SIG-M5 treated with dmso at 0.1 percent for 504 hours (cell line): ENCODE measurements at regions not wholly inside any gene's neighbourhood (a gene's known extent, or its start where the extent isn't known, plus 50 kb on each side); places are given as distances from the start of the nearest gene placed in this dataset.
"Not testable (repeated sequence)": the region's sequence is repeated elsewhere in the genome, so short reads cannot be mapped to it uniquely, and the experiment has no call there.

ENCODE experiments used
- DNase-seq: peaks from one replicate; lab custom pipeline; 2025; ENCODE audit not compliant: unreplicated experiment; lab: John Stamatoyannopoulos, UW

GRCh38 chr12:61934564-61934963, 325.6 kb upstream of the USP15 start:
- DNase-seq = no peak

DNA sequence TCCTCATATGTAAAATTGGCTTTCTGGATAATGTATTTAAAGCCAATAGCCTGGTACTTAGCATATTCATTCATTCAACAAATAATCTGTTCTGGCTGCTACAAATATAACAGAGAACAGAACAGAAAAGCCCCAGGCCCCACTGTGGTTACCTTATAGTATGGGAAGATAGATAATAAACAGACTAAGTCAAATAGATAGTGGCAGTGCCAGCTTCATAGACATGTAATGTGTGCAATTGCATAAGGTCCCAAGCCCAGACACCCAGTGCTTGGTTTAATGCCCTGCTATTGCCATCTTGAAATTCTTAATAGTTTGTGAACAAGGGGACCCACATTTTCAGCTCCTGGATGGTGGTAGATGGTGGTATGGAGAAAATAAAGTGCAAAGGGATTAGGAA, 320.2 kb upstream of the USP15 start:
- no peak for DNase-seq

- no peak for DNase-seq
Observed at GRCh38 chr12:61956545-61956944, 303.7 kb upstream of the USP15 start.

DNA sequence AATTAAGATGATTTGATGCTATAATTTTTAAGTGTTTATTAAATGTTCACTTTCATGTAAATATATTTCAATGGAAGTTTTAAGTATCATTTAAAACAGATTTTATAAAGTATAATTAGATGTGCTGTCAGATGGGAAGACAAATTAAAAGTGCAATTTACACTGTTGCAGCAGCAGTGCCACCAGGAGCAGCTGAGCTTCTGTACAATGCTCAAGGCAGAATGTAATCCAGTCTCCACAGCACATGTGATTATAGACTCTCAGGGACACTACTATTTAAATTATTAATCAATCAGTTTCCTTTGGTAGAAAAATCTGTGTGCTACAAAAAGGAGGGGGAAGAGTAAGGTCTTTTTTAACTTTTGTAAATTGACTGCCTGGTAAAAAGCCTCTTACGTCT, 285.7 kb upstream of the USP15 start:
- no peak for DNase-seq

DNA sequence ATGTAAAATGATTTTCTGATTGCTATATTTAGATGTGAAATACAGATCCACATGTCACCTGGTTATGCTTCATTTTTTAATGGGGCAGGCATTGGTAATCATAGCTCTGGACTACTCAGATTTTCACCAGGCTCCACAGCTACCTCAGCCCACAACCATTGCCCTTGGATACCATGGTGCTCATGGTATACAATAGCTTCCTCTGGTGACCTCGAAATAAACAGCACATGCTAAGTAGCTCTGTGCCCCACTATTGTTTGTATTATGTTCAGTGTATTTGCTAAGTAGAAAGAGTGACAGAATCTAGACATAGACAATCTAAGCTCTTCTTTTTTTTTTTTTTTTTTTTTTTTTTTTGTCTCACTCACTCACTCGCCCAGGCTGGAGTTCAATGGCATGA, 274.4 kb upstream of the USP15 start:
- DNase-seq = no peak

GRCh38 chr12:61987173-61987572, 273.0 kb upstream of the USP15 start:
- DNase-seq = no peak

GRCh38 chr12:61991661-61992060, 268.5 kb upstream of the USP15 start:
- no peak for DNase-seq

GRCh38 chr12:61993734-61994345, 266.4 kb upstream of the USP15 start:
- peak; percentile 72 for DNase-seq

- no peak for DNase-seq
Observed at GRCh38 chr12:61996717-61997116, 263.5 kb upstream of the USP15 start.

DNA sequence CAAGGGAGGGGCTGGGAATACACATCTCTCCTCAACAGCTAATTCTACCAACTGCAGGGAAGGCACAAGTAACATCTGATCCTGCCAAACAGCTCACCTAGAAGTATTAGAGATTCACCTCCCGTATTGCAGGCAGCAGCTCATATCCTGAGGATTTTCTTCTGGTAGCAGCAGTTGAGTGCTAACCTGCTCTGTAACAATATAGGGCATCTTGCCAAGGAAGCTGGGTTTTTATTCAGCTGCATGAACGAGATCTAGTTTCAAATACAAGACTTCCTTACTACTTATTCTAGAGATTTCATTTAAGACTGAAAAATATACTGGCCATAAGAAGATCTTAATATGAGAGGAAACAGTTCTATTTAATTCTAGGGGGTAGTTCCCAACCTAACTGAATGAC, 261.4 kb upstream of the USP15 start:
- no peak for DNase-seq

- no peak for DNase-seq
Observed at GRCh38 chr12:61999311-61999710, 260.9 kb upstream of the USP15 start.

- no peak for DNase-seq
Observed at GRCh38 chr12:62001424-62001823, 258.8 kb upstream of the USP15 start.

- no peak for DNase-seq
Observed at GRCh38 chr12:62003226-62003625, 257.0 kb upstream of the USP15 start.

- DNase-seq = no peak
Observed at GRCh38 chr12:62003701-62004100, 256.5 kb upstream of the USP15 start.

DNA sequence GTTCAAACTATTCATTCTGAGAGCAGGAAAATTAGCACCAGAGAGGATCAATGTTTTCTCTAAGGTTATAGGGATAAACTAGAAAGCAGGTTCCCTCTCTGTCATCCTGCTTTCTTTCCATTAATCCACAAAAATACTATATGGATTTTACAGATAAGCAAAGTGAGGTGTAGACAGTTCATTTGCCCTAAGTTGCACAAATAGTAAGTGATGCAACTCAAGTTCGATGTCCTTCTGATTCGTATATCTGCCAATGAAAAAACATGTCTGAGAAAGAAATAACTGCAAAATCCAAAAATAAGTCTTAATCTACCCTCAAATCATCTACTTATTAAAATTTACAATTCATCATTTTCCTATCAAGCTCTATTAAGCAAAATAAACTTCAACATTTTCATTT, 254.6 kb upstream of the USP15 start:
- no peak for DNase-seq

GRCh38 chr12:62006076-62006732, 254.0 kb upstream of the USP15 start:
- peak; percentile 48 for DNase-seq

DNA sequence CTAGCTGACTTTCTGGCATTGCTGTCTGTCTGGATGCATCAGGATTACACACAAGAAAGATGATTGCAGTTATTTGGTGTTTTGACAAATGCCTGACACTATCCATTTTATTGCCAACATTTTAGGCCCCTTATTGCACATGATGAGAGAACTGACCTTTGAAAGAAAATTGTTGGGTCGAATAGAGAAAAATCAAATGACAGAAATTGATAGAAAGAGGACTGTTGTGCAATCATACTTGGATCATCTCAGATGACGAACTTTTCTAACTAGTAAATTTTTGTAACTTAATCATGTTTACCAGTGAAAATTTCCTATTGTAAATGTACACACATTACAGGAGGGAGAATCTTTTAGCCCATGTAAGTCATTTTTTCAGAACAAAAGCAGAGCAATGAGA, 251.5 kb upstream of the USP15 start:
- DNase-seq = no peak

DNA sequence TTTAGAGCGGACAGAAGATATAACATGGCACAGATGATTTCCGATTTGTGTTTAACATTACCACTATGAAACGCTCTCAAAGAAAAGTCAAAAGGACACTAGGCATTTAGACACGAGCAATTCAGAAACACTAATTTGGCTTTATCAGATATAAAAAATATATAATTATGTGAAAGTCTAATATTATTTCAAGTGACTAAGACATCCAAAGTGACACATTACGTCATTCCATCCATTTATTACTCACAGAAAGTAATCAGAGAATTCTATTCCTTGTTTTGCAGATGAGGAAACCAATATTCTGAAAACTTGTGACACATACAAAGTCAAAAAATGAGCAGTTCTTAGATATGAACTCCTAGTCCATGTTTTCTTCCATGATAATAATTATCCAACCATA, 250.8 kb upstream of the USP15 start:
- no peak for DNase-seq

GRCh38 chr12:62010331-62010906, 249.8 kb upstream of the USP15 start:
- not testable (repeated sequence) for DNase-seq

GRCh38 chr12:62010973-62011372, 249.2 kb upstream of the USP15 start:
- not testable (repeated sequence) for DNase-seq

DNA sequence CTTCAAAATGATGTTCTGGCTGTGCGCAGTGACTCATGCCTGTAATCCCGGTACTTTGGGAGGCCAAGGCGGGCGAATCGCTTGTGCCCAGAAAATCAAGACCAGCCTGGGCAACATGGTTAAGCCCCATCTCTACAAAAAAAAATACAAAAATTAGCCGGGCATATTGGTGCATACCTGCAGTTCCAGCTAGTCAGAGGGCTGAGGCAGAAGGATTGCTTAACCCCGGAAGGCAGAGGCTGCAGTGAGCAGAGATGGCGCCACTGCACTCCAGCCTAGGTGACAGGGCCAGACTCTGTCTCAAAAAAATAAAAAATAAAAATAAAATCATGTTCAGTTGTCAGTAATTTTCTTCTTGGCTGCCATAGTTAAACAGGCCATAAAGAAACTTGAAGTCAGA, 245.9 kb upstream of the USP15 start:
- DNase-seq = no peak

DNA sequence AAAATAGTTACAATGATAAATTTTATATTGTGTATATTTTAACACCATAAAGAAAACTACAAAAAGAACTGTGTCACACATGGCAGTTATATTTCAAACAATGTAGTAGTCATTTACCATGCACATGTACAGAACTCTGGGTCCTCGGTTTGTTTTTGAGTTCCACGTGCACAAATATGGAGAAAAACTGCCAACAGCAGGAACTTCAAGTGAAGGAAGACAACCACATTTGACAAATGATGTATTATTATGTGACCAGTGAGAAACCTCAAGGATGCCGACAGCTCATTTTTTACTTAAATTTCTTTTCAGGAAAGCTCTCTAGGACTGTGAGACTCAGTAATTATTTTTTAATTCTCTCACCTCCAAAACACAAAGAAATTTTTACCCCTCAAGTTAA, 244.2 kb upstream of the USP15 start:
- no peak for DNase-seq

DNA sequence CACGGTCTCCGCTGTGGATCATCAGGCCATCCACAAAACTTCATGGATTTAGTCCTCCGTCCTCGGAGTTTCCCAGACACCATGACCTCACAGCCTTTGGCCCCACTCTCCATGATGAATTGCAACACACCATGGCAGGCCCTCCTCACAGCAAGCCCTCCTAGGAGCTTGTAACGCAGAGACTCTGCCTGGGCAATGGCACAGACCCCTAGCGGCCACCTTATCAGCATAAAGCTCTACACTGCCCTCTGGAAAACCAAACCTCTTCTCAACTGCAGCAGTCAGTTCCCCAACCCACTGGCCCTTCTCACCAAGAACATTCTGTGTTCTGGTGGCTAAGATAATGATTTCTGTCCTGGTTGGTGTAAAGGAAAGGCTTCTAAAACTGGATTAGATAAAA, 238.4 kb upstream of the USP15 start:
- DNase-seq = no peak
